IMR-90 (cell line): ENCODE measurements at regions not wholly inside any gene's neighbourhood (a gene's known extent, or its start where the extent isn't known, plus 50 kb on each side); places are given as distances from the start of the nearest gene placed in this dataset.

ENCODE experiments used
- BHLHE40 ChIP-seq: fragments of 150-350 bp; IDR thresholded peaks from 2 replicates; pipeline ENCODE4 v1.6.1; 2016; ENCODE audit warnings: mild to moderate bottlenecking, low read depth, low read length
- CHD1 ChIP-seq: IDR thresholded peaks from 2 replicates; pipeline ENCODE4 v1.6.1; 2012; ENCODE audit warnings: low read depth, low read length, improper control_type of control experiment
- CTCF ChIP-seq: conservative IDR thresholded peaks from 2 replicates; pipeline ENCODE4 v1.5.1; 2012; ENCODE audit warnings: mild to moderate bottlenecking, low read depth, low read length, improper control_type of control experiment
- FOS ChIP-seq: fragments of 150-350 bp; IDR thresholded peaks from 2 replicates; pipeline ENCODE4 v1.6.1; 2016; ENCODE audit warnings: low read depth, low read length
- MAFK ChIP-seq: IDR thresholded peaks from 2 replicates; pipeline ENCODE4 v1.6.1; 2012; ENCODE audit warnings: low read depth, low read length, improper control_type of control experiment
- POLR2A ChIP-seq: IDR thresholded peaks from 2 replicates; pipeline ENCODE4 v1.6.1; 2012; ENCODE audit warnings: mild to moderate bottlenecking, low read depth, low read length
- RAD21 ChIP-seq: IDR thresholded peaks from 2 replicates; pipeline ENCODE4 v1.6.1; 2012; ENCODE audit warnings: low read length, improper control_type of control experiment
- RCOR1 ChIP-seq: IDR thresholded peaks from 2 replicates; pipeline ENCODE4 v1.6.1; 2012; ENCODE audit warnings: mild to moderate bottlenecking, low read length, improper control_type of control experiment; ENCODE audit not compliant: insufficient replicate concordance
- RFX5 ChIP-seq: IDR thresholded peaks from 2 replicates; pipeline ENCODE4 v1.8.0; 2012; ENCODE audit warnings: low read depth, mild to moderate bottlenecking, low read length, moderate library complexity

- no peak for TF ChIP-seq POLR2A
- TF ChIP-seq CTCF: no peak
- no peak for TF ChIP-seq RAD21
- TF ChIP-seq CHD1: no peak
- no peak for TF ChIP-seq RFX5
- no peak for TF ChIP-seq FOS
- TF ChIP-seq BHLHE40: no peak
- TF ChIP-seq RCOR1: no peak
- no peak for TF ChIP-seq MAFK
These were observed 101.0 kb downstream of the PLXNA1 start for GRCh38 chr3:127083778-127084397.
